Stimulated activated CD8-positive, alpha-beta memory T cell treated with anti-CD3 and anti-CD28 coated beads, Interleukin-7, amount 100 ng/mL, for 1 hour (primary cell): ENCODE measurements at regions not wholly inside any gene's neighbourhood (a gene's known extent, or its start where the extent isn't known, plus 50 kb on each side); places are given as distances from the start of the nearest gene placed in this dataset.
A peak's percentile ranks its signal among the peaks of the same experiment; 100 is the strongest.

ENCODE experiments used
- DNase-seq, 2 donors: peaks; one replicate each; pipeline ENCODE4 v3.0.0-alpha.2; 2020; ENCODE audit warnings: low read depth in 2 of 2

GRCh38 chr12:98351089-98351488, 164.3 kb upstream of the TMPO start:
- DNase-seq, result no peak

DNA sequence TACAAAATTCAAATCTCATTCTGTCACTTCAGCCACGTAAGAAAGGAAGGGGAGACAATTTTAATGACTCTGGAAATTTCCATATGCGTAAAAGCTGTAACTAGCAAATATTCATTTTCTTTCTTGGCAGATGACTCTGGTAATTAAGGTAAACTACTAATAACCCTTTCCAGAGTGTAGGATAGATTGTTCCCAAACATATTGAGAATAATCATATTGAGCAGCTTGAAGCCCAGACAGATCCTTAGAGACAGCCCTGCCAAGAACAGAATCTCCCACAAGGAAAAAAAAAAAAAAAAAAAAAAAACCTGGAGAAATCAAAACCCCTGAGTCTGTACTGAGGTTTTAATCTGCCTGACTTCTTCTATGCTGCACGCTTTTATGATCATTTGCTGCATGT, 163.6 kb upstream of the TMPO start:
- DNase-seq, result no peak

DNA sequence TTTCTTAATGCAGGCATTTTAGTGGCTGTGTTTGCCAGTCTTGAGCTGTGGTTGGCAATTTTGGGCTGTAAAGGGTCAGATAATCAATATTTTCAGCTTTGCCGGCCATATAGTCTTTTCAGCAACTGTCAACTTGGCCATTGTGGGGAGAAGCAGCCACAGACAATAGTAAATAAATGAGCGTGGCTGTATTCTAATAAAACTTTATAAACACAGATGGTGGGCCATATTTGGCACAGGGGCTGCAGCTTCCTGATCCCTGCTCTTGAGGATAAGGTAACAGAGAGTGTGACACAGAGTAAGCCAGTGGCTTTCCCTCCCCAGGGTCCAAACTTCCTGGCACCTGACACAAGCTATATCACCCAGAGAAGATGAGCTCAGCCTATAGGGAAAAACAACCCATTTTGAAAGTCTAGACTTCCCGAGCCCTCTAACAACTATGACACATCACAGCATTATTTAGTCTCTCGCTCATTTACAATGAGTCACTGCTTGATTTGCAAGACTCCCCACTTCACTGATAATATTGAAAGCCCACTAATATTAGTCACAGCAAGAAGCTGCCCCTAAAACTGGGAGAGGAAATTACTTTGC, 163.1 kb upstream of the TMPO start:
- no peak for DNase-seq

- no peak for DNase-seq
Observed at GRCh38 chr12:98352835-98353234, 162.6 kb upstream of the TMPO start.

DNA sequence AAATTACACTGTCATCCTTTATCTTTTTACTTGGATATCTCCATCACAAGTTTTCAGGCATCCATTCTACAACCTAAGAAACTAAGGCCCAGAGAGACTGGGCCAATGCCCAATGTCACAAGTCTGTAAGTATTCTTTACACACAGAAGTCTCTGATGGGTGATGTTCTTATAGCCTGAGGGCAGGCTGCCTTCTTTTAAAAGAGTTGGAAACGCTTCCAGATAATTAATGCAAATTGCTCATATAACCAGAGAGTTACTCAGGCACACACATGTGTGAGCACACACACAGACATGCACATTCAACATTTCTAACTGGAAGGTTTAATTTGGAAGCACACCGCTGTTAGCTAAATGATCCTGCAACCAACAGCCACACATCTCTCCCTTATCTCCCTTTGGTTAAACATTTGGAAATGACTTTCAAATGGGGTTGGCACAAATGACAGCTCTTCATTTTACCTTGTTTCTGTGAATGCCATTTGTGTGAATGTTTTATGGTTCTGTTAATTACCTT, 160.8 kb upstream of the TMPO start:
- no peak for DNase-seq

DNA sequence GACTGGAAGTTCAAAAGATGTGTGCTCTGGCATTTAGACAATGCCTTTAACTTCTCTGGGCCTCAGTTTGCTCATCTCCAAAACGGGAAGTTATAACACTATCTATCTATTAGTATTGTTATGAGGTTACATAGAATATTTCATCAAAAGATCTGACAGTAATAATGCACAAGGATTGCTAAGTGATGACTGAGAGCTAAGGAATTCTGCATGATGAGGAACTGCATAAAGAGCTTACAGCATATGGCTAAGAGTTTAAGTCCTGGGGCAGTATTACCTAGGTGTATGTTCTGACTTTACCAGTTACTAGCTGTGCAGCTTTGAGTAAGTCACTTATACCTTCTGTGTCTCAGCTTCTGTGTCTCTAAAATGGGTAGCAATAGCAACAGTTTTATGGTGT, 160.1 kb upstream of the TMPO start:
- no peak for DNase-seq

DNA sequence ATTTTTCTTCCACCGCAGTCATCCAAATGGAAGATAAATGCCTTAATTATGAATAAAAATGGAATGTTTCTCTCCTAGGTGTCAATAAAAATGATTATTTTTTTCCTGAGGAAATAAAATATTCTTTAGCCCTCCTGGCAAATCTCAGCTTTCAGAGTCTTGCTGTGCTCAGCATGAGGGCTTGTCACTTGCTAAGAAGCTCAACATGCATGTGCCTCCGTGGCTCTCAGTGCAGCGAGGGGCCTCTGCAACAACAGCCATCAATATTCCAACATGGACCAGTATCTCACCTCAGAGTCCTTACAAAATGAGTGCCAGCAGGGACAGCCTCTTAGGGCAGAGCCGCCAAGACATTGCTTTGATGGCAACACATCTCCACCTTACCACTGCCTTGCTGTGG, 159.5 kb upstream of the TMPO start:
- DNase-seq, result no peak

DNA sequence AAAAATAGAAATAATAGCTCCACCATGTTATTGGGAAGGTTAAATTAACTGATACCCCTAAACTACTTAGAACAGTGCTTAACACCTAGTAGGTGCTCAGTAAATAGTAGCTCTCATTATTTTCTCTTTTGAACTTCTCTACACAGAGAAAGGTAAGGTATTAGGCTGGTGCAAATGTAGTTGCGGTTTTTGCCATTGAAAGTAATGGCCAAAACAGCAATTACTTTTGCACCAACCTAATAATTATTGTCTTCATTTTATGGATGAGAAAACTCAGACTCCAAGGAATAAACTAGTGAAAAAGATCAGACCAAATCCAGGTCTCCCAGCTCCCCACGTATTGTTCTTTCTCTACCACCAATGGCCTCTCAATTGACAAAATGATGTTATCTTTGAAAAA, 157.2 kb upstream of the TMPO start:
- no peak for DNase-seq

GRCh38 chr12:98359856-98360255, 155.5 kb upstream of the TMPO start:
- no peak for DNase-seq

GRCh38 chr12:98360401-98360800, 155.0 kb upstream of the TMPO start:
- DNase-seq, result no peak

DNA sequence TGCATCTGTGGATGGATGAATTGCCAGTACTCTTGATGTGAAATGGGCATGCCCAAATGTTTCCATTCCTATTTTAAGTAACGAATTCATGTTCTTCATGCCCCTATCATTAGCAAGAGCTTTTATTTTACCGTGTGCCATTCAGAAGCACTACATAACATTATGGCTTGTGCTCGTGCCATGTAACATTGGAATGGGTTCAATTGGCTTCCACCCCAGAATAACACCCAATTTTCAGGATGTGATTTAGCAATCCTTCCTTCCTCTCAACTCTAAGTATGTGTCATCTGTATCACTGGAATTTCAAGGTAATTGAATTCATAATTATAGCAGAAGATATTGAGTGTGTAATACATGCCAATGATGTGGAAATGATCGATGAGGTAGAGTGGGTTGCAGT, 145.8 kb upstream of the TMPO start:
- no peak for DNase-seq

GRCh38 chr12:98370976-98371375, 144.4 kb upstream of the TMPO start:
- no peak for DNase-seq

DNA sequence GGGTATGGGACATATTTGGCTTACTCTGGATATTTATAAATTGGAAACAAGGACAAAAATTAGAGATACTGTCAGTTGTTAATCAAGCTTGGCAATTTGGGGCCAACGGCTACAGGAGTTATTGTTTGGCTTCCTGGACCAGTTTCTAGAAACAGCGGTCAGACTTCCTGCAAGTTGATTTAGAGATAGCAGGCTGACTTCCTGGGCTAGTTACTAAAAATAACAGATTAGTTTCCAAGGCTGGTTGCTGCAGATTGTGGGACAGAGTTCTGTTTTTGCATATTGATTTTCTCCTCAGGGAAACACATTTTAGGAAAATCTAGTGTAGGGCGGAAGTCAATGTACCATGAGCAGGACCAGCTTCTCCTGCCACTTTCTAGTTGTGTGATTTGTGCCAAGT, 144.0 kb upstream of the TMPO start:
- no peak for DNase-seq

GRCh38 chr12:98372340-98373024, 142.9 kb upstream of the TMPO start:
- no peak for DNase-seq

- no peak for DNase-seq
Observed at GRCh38 chr12:98373025-98373554, 142.3 kb upstream of the TMPO start.

GRCh38 chr12:98374007-98374406, 141.4 kb upstream of the TMPO start:
- DNase-seq, result no peak

DNA sequence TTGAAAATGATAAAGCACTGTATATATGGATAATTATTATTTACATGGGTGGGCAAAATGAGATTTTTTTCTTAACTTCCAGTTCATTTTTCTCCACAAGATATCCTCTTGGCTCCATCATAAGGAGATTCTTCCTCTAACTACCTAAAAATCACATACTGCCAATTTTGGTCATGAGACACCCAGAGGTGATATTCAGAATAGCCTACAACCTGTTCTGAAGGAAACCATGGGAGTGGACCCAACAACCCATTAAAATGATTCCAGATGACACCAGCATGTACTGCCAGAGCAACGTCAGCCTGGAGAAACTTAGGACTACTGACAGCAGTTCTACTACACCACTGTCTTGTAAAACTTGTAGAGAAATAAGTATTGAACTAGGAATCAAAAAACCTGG, 136.3 kb upstream of the TMPO start:
- DNase-seq, result no peak

DNA sequence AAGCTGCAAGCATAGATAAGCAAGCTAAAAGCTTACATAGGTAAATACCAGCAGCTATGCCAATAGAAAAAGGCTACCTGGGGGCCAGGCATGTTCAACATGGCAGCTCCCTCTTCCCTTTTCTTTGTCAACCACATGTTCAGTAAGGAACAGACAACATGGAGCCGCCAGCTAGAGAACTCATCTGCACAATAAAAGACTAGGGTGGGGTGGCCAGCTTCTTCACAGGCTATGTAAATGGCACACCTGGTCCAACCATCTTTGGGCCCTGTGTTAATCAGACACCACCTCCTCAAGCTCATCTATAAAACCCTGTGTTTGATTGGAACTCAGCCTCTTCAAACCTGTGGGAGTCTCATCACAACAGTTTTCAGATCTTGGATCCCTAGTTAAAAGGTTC, 129.7 kb upstream of the TMPO start:
- no peak for DNase-seq

- no peak for DNase-seq
Observed at GRCh38 chr12:98387444-98387843, 127.9 kb upstream of the TMPO start.

GRCh38 chr12:98388126-98388525, 127.3 kb upstream of the TMPO start:
- no peak for DNase-seq

- DNase-seq, result no peak
Observed at GRCh38 chr12:98389593-98389992, 125.8 kb upstream of the TMPO start.

GRCh38 chr12:98397323-98398105, 117.9 kb upstream of the TMPO start:
- DNase-seq, result peak; percentile 57 to 67

DNA sequence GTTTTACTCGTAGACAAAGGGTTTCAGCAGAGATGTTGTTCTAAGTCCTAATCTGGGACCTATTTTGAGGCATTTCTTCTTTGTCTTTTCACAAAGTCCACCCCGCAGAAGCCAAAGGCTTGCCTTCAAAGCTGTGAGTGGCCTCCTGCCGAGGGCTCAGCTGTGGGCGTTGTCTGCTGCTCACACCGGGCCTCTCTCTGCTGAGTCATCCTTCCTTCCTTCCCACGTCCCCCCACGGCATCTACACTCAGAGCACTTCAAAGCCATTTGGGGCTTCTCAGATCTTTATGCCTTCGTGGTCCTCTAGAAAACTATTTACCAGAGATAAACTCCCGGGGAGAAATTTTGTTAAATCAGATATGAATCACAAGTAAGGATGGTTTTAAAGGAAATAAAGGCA, 115.9 kb upstream of the TMPO start:
- DNase-seq, result peak; percentile 16 to 19
